ENCODE measurements at regions not wholly inside any gene's neighbourhood (a gene's known extent, or its start where the extent isn't known, plus 50 kb on each side); places are given as distances from the start of the nearest gene placed in this dataset.

- WGBS, 2 donors (ENCODE audit: low coverage in 1 of 2) = 63 to 86% methylated on average over 2 of the region's 2 CpGs
- H3K4me3 ChIP-seq = no peak overlapping the region
- no peaks in the 10 kb centered on the region for H3K27me3 ChIP-seq
- no peaks in the 10 kb centered on the region for H3K4me1 ChIP-seq
- no peaks in the 10 kb centered on the region for H3K9me3 ChIP-seq
- in situ Hi-C loops (cut with MboI; ENCODE audit: low pct_ligation_motif_present in 1 of 4, low pct_unique_long_range_greater_than_20kb in 1 of 4, low sequenced_read_pairs in 3 of 4) = no loop called here
- H3K36me3 ChIP-seq = no peaks in the 10 kb centered on the region
- no peak overlapping the region for H3K27ac ChIP-seq
- TF ChIP-seq, protein P1, sequence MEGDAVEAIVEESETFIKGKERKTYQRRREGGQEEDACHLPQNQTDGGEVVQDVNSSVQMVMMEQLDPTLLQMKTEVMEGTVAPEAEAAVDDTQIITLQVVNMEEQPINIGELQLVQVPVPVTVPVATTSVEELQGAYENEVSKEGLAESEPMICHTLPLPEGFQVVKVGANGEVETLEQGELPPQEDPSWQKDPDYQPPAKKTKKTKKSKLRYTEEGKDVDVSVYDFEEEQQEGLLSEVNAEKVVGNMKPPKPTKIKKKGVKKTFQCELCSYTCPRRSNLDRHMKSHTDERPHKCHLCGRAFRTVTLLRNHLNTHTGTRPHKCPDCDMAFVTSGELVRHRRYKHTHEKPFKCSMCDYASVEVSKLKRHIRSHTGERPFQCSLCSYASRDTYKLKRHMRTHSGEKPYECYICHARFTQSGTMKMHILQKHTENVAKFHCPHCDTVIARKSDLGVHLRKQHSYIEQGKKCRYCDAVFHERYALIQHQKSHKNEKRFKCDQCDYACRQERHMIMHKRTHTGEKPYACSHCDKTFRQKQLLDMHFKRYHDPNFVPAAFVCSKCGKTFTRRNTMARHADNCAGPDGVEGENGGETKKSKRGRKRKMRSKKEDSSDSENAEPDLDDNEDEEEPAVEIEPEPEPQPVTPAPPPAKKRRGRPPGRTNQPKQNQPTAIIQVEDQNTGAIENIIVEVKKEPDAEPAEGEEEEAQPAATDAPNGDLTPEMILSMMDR (IDR thresholded peaks at IDR 0.05) = no peak
- TF ChIP-seq EP300 (IDR thresholded peaks at IDR 0.05; ENCODE audit: low read depth) (no peak), POLR2AphosphoS5 (IDR thresholded peaks at IDR 0.05) (no peak), POLR2A (IDR thresholded peaks at IDR 0.05) (no peak)
- intact Hi-C loops (cut with DNase I; ENCODE audit: low total_unique reads) = no loop called here
- no peak for DNase-seq
Observed at GRCh38 chr13:60887711-60888110, 490.7 kb downstream of the TDRD3 start.

GRCh38 chr13:60881507-60881906 lies 484.5 kb downstream of the TDRD3 start:
- Histone ChIP-seq H3K9me3 (no peaks in the 10 kb centered on the region), H3K36me3 (no peaks in the 10 kb centered on the region), H3K27ac (no peak overlapping the region), H3K4me3 (no peak overlapping the region), H3K27me3 (no peaks in the 10 kb centered on the region), H3K4me1 (no peaks in the 10 kb centered on the region)
- 17 to 65% methylated on average over 1 of the region's 1 CpG for WGBS, 2 donors (ENCODE audit: low coverage in 1 of 2)
- TF ChIP-seq, protein P1 (IDR thresholded peaks at IDR 0.05) = no peak
- TF ChIP-seq POLR2A (IDR thresholded peaks at IDR 0.05) (no peak), EP300 (IDR thresholded peaks at IDR 0.05; ENCODE audit: low read depth) (no peak), POLR2AphosphoS5 (IDR thresholded peaks at IDR 0.05) (no peak)
- in situ Hi-C loops (cut with MboI; ENCODE audit: low pct_ligation_motif_present in 1 of 4, low pct_unique_long_range_greater_than_20kb in 1 of 4, low sequenced_read_pairs in 3 of 4) (no loop called here), intact Hi-C loops (cut with DNase I; ENCODE audit: low total_unique reads) (no loop called here)
- DNase-seq = no peak

GRCh38 chr13:60873116-60873515 lies 476.1 kb downstream of the TDRD3 start:
- WGBS, 2 donors (ENCODE audit: low coverage in 1 of 2) = 55 to 67% methylated on average over 2 of the region's 2 CpGs
- Histone ChIP-seq H3K36me3 (no peaks in the 10 kb centered on the region), H3K4me3 (no peak overlapping the region), H3K27ac (no peak overlapping the region), H3K27me3 (no peaks in the 10 kb centered on the region), H3K4me1 (no peaks in the 10 kb centered on the region), H3K9me3 (no peaks in the 10 kb centered on the region)
- intact Hi-C loops (cut with DNase I; ENCODE audit: low total_unique reads) (no loop called here), in situ Hi-C loops (cut with MboI; ENCODE audit: low pct_ligation_motif_present in 1 of 4, low pct_unique_long_range_greater_than_20kb in 1 of 4, low sequenced_read_pairs in 3 of 4) (no loop called here)
- TF ChIP-seq POLR2AphosphoS5 (IDR thresholded peaks at IDR 0.05) = no peak
- TF ChIP-seq EP300 (IDR thresholded peaks at IDR 0.05; ENCODE audit: low read depth) = no peak
- TF ChIP-seq, protein P1 (IDR thresholded peaks at IDR 0.05) = no peak
- TF ChIP-seq POLR2A (IDR thresholded peaks at IDR 0.05) = no peak
- no peak for DNase-seq

DNA sequence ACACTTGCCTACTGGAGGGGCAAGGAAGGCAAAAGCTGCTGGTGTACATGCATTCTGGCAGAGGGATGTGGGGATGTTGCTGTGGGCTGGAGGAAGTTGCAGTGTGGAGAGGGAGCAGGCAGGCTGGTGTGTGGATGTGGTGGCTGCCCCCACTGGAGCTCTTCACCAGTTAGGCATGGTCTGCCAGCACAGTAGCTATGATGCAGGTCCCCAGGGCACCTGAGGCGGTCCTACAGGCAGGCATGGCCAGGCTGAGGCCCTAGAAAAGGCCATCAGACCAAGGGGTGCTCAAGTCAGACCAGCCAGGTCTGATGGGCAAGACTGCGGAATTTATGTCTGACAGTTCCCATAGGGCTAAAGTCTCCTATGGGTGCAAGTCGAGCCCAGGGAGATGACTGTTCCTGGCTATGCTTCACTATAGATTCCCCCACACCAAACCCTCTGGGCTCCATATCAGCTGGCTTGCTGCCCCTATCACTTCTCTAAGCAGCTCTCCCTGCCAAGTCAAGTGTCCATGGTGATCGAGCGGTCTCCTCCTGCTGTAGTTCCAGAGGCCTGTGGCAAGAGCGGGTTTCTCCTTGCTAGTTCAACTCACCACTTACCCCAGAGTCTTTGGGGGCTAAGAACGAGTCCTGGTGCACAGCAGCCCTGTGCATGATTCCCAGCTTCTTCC lies 473.1 kb downstream of the TDRD3 start:
- intact Hi-C loops (cut with DNase I; ENCODE audit: low total_unique reads) (no loop called here), in situ Hi-C loops (cut with MboI; ENCODE audit: low pct_ligation_motif_present in 1 of 4, low pct_unique_long_range_greater_than_20kb in 1 of 4, low sequenced_read_pairs in 3 of 4) (no loop called here)
- peaks cover 0 to 9% of the 10 kb centered on the region in 2 donors for H3K9me3 ChIP-seq
- WGBS, 2 donors (ENCODE audit: low coverage in 1 of 2) = 71% methylated on average over 7 of the region's 7 CpGs; no CpG with 5 or more reads in 1 of the 2 donors
- DNase-seq = no peak
- TF ChIP-seq, protein P1 (IDR thresholded peaks at IDR 0.05) = no peak
- TF ChIP-seq POLR2A (IDR thresholded peaks at IDR 0.05) (no peak), POLR2AphosphoS5 (IDR thresholded peaks at IDR 0.05) (no peak), EP300 (IDR thresholded peaks at IDR 0.05; ENCODE audit: low read depth) (no peak)
- no peaks in the 10 kb centered on the region for H3K4me1 ChIP-seq
- no peaks in the 10 kb centered on the region for H3K27me3 ChIP-seq
- H3K4me3 ChIP-seq = no peak overlapping the region
- no peaks in the 10 kb centered on the region for H3K36me3 ChIP-seq
- no peak overlapping the region for H3K27ac ChIP-seq

Measured in transverse colon (tissue), 4 donors.